H9 (cell line): ENCODE measurements at regions not wholly inside any gene's neighbourhood (a gene's known extent, or its start where the extent isn't known, plus 50 kb on each side); places are given as distances from the start of the nearest gene placed in this dataset.

Experiments
- DNase-seq: peaks from one replicate; pipeline ENCODE4 v3.0.0-alpha.2; 2017
- H2AFZ ChIP-seq: one replicate; pipeline ENCODE4 v1.6.1; 2013; ENCODE audit warnings: mild to moderate bottlenecking, low read length, control low read depth, moderate library complexity
- H2AK5ac ChIP-seq: 2 replicates; pipeline ENCODE4 v1.6.1; 2013; ENCODE audit warnings: low read length, control low read depth, mixed read lengths; ENCODE audit not compliant: insufficient read length
- H2BK120ac ChIP-seq: one replicate; pipeline ENCODE4 v1.6.1; 2013; ENCODE audit warnings: low read depth, mild to moderate bottlenecking, low read length, control low read depth, inconsistent platforms; ENCODE audit not compliant: poor library complexity, severe bottlenecking
- H2BK12ac ChIP-seq: 2 replicates; pipeline ENCODE4 v1.6.1; 2013; ENCODE audit warnings: low read length, control low read depth, mixed read lengths, low read depth; ENCODE audit not compliant: insufficient read length
- H2BK15ac ChIP-seq: 2 replicates; pipeline ENCODE4 v1.6.1; 2013; ENCODE audit warnings: low read depth, low read length, control low read depth
- H2BK20ac ChIP-seq: one replicate; pipeline ENCODE4 v1.6.1; 2013; ENCODE audit warnings: low read depth, mild to moderate bottlenecking, low read length, control low read depth, inconsistent platforms; ENCODE audit not compliant: poor library complexity, severe bottlenecking
- H2BK5ac ChIP-seq: 2 replicates; pipeline ENCODE4 v1.6.1; 2013; ENCODE audit warnings: low read length, control low read depth, mixed read lengths; ENCODE audit not compliant: insufficient read length
- H3K14ac ChIP-seq: 2 replicates; pipeline ENCODE4 v1.6.1; 2013; ENCODE audit warnings: low read length, control low read depth; ENCODE audit not compliant: insufficient read depth
- H3K18ac ChIP-seq: 2 replicates; pipeline ENCODE4 v1.6.1; 2013; ENCODE audit warnings: low read depth, mild to moderate bottlenecking, mixed read lengths, low read length, control low read depth; ENCODE audit not compliant: insufficient read length
- H3K23ac ChIP-seq: 2 replicates; pipeline ENCODE4 v1.6.1; 2013; ENCODE audit warnings: low read length, control low read depth, mixed read lengths, low read depth; ENCODE audit not compliant: insufficient read length
- H3K23me2 ChIP-seq: 2 replicates; pipeline ENCODE4 v1.6.1; 2013; ENCODE audit warnings: low read depth, mild to moderate bottlenecking, mixed read lengths, low read length, control low read depth; ENCODE audit not compliant: insufficient read length, poor library complexity, severe bottlenecking
- H3K27ac ChIP-seq: 2 replicates; pipeline ENCODE4 v1.5.1; 2013; ENCODE audit warnings: low read length, control low read depth, mixed read lengths, low read depth; ENCODE audit not compliant: insufficient read length
- H3K27me3 ChIP-seq: 2 replicates; pipeline ENCODE4 v1.6.1; 2013; ENCODE audit warnings: low read length, control low read depth, inconsistent platforms; ENCODE audit not compliant: insufficient read depth
- H3K4ac ChIP-seq: 2 replicates; pipeline ENCODE4 v1.6.1; 2013; ENCODE audit warnings: low read depth, mild to moderate bottlenecking, control low read depth, inconsistent platforms, low read length, moderate library complexity
- H3K4me1 ChIP-seq: 2 replicates; pipeline ENCODE4 v1.6.1; 2013; ENCODE audit warnings: low read length, control low read depth, inconsistent platforms; ENCODE audit not compliant: insufficient read depth
- H3K4me2 ChIP-seq: 2 replicates; pipeline ENCODE4 v1.6.1; 2013; ENCODE audit warnings: low read length, control low read depth, mixed read lengths; ENCODE audit not compliant: insufficient read length, insufficient read depth
- H3K56ac ChIP-seq: 2 replicates; pipeline ENCODE4 v1.6.1; 2013; ENCODE audit warnings: low read depth, mild to moderate bottlenecking, mixed read lengths, low read length, control low read depth; ENCODE audit not compliant: insufficient read length
- H3K79me1 ChIP-seq: 2 replicates; pipeline ENCODE4 v1.6.1; 2013; ENCODE audit warnings: low read depth, mild to moderate bottlenecking, moderate library complexity, low read length, control low read depth, inconsistent platforms; ENCODE audit not compliant: insufficient read depth, poor library complexity, severe bottlenecking
- H3K79me2 ChIP-seq: 2 replicates; pipeline ENCODE4 v1.6.1; 2013; ENCODE audit warnings: low read length, control low read depth, inconsistent platforms; ENCODE audit not compliant: insufficient read depth
- H3K9ac ChIP-seq: 2 replicates; pipeline ENCODE4 v1.6.1; 2013; ENCODE audit warnings: low read length, control low read depth, mixed read lengths; ENCODE audit not compliant: insufficient read length; ENCODE audit errors: extremely low read depth
- H3K9me3 ChIP-seq: one replicate; pipeline ENCODE4 v1.6.1; 2013; ENCODE audit warnings: low read depth, low read length, inconsistent platforms; ENCODE audit not compliant: control insufficient read depth
- H3T11ph ChIP-seq: one replicate; pipeline ENCODE4 v1.6.1; 2013; ENCODE audit warnings: mild to moderate bottlenecking, low read length, control low read depth, inconsistent platforms
- H4K20me1 ChIP-seq: one replicate; pipeline ENCODE4 v1.6.1; 2013; ENCODE audit not compliant: control insufficient read depth, insufficient read length, insufficient read depth
- H4K5ac ChIP-seq: 2 replicates; pipeline ENCODE4 v1.6.1; 2013; ENCODE audit warnings: low read depth, mild to moderate bottlenecking, mixed read lengths, low read length, control low read depth; ENCODE audit not compliant: insufficient read length
- H4K8ac ChIP-seq: replicated peaks from 2 replicates; pipeline ENCODE4 v1.6.1; 2013; ENCODE audit warnings: low read length, control low read depth, mixed read lengths, low read depth; ENCODE audit not compliant: insufficient read length
- H4K91ac ChIP-seq: 2 replicates; pipeline ENCODE4 v1.6.1; 2013; ENCODE audit warnings: low read depth, mild to moderate bottlenecking, moderate library complexity, mixed read lengths, low read length, control low read depth; ENCODE audit not compliant: insufficient read length
- H3K27ac Mint-ChIP-seq, 3 experiments: 2 replicates in 2 of 3; 3 replicates in 1 of 3; pipeline ENCODE4 v1.8.0; 2020 to 2021; ENCODE audit warnings: mixed read lengths in 3 of 3, mild to moderate bottlenecking in 1 of 3, moderate library complexity in 1 of 3
- H3K27me3 Mint-ChIP-seq: 2 replicates; pipeline ENCODE4 v1.8.0; 2021; ENCODE audit warnings: low read depth, mild to moderate bottlenecking, moderate library complexity, mixed read lengths
- H3K36me3 Mint-ChIP-seq, 3 experiments: 2 replicates in 2 of 3; 3 replicates in 1 of 3; pipeline ENCODE4 v1.8.0; 2020 to 2021; ENCODE audit warnings: low read depth in 3 of 3, mixed read lengths in 3 of 3; ENCODE audit not compliant: insufficient read depth in 1 of 3
- H3K4me1 Mint-ChIP-seq, 2 experiments: 2 replicates each; pipeline ENCODE4 v1.8.0; 2020; ENCODE audit warnings: mixed read lengths in 2 of 2
- H3K4me3 Mint-ChIP-seq, 2 experiments: 2 replicates in 1 of 2; 3 replicates in 1 of 2; pipeline ENCODE4 v1.8.0; 2020 to 2021; ENCODE audit warnings: mild to moderate bottlenecking in 2 of 2, mixed read lengths in 2 of 2, moderate library complexity in 1 of 2
- H3K9me3 Mint-ChIP-seq, 2 experiments: 2 replicates in 1 of 2; 3 replicates in 1 of 2; pipeline ENCODE4 v1.8.0; 2020; ENCODE audit warnings: mild to moderate bottlenecking in 2 of 2, mixed read lengths in 2 of 2, moderate library complexity in 1 of 2
- CTCF ChIP-seq: fragments of 200-600 bp; sonication (generic); conservative IDR thresholded peaks from 3 replicates; pipeline ENCODE4 v1.8.0; 2021; ENCODE audit warnings: antibody characterized with exemption, mild to moderate bottlenecking
- WGBS: extraction: QIAGEN DNeasy Blood & Tissue Kit; methylation state at CpG from one replicate; pipeline ENCODE4 v1.1.7; 2013; ENCODE audit warnings: missing lambda C conversion rate, low lambda C conversion rate, mixed read lengths; ENCODE audit not compliant: insufficient read length; ENCODE audit errors: extremely low coverage; 5-methylcytosine and 5-hydroxymethylcytosine counted together

GRCh38 chr1:58949551-58950220 is 165.8 kb upstream of the JUN start:
- Histone ChIP-seq H3K56ac (no peak overlapping the region), H3K27ac (no peak overlapping the region)

More at GRCh38 chr1:58949551-58950220, 165.8 kb upstream of the JUN start:
- no peak overlapping the region for H3K27ac Mint-ChIP-seq
- Histone ChIP-seq H2BK5ac (no peak overlapping the region), H4K91ac (no peak overlapping the region), H3K79me1 (no peaks in the 10 kb centered on the region), H3K23ac (no peak overlapping the region), H3K14ac (no peak overlapping the region), H4K5ac (no peak overlapping the region), H3K9me3 (no peaks in the 10 kb centered on the region), H3K9ac (no peak overlapping the region), H3K79me2 (no peaks in the 10 kb centered on the region), H4K8ac (no peak overlapping the region), H2BK120ac (no peak overlapping the region), H3K4ac (no peak overlapping the region), H3K27me3 (no peaks in the 10 kb centered on the region), H2BK20ac (no peak overlapping the region), H2AFZ (no peak overlapping the region), H3K4me1 (no peaks in the 10 kb centered on the region), H2BK15ac (no peak overlapping the region), H2AK5ac (no peak overlapping the region), H3K18ac (no peak overlapping the region), H3T11ph (no peak overlapping the region), H3K4me2 (no peak overlapping the region), H4K20me1 (no peaks in the 10 kb centered on the region), H2BK12ac (no peak overlapping the region), H3K23me2 (no peaks in the 10 kb centered on the region)
- no peaks in the 10 kb centered on the region for H3K4me1 Mint-ChIP-seq
- no peaks in the 10 kb centered on the region; a peak in 1 of 5 replicates for H3K9me3 Mint-ChIP-seq
- no peak overlapping the region for H3K4me3 Mint-ChIP-seq
- no peaks in the 10 kb centered on the region; the same call in 1 of the 2 replicates for H3K27me3 Mint-ChIP-seq
- WGBS = no CpG with 5 or more reads among the region's 3 CpGs
- H3K36me3 Mint-ChIP-seq = peaks cover 0 to 5% (median 0%) of the 10 kb centered on the region in 3 experiments; a peak in 3 of 7 replicates
- no peak for TF ChIP-seq CTCF
- no peak for DNase-seq
